Neural cell (in vitro differentiated cells): ENCODE measurements at regions not wholly inside any gene's neighbourhood (a gene's known extent, or its start where the extent isn't known, plus 50 kb on each side); places are given as distances from the start of the nearest gene placed in this dataset.

ENCODE experiments used
- EP300 ChIP-seq: fragments of 450-650 bp; conservative IDR thresholded peaks from 2 replicates; pipeline ENCODE4 v1.6.1; 2014; ENCODE audit warnings: antibody characterized with exemption, mild to moderate bottlenecking, moderate library complexity; ENCODE audit not compliant: poor library complexity, severe bottlenecking
- EZH2 ChIP-seq: fragments of 200-600, 300-800 bp; shearing (Covaris generic), sonication (generic); IDR thresholded peaks from 2 replicates; pipeline ENCODE4 v1.6.1; 2014; ENCODE audit warnings: antibody characterized with exemption, low read length, borderline replicate concordance, mild to moderate bottlenecking; ENCODE audit not compliant: insufficient read depth, poor library complexity, severe bottlenecking
- MXI1 ChIP-seq: fragments of 450-650 bp; conservative IDR thresholded peaks from 2 replicates; pipeline ENCODE4 v1.6.1; 2014; ENCODE audit warnings: antibody characterized with exemption, mild to moderate bottlenecking; ENCODE audit not compliant: poor library complexity, severe bottlenecking
- POLR2AphosphoS5 ChIP-seq: IDR thresholded peaks from 2 replicates; pipeline ENCODE4 v1.6.1; 2012
- RAD21 ChIP-seq: fragments of 450-650 bp; conservative IDR thresholded peaks from 2 replicates; pipeline ENCODE4 v1.6.1; 2014; ENCODE audit warnings: antibody characterized with exemption, mild to moderate bottlenecking, moderate library complexity
- TAF1 ChIP-seq: IDR thresholded peaks from 2 replicates; pipeline ENCODE4 v1.6.1; 2012; ENCODE audit warnings: low read depth
- TF ChIP-seq, protein P1 (sequence below): fragments of 450-650 bp; IDR thresholded peaks from 2 replicates; pipeline ENCODE4 v1.5.1; 2014; ENCODE audit warnings: antibody characterized with exemption, mild to moderate bottlenecking, moderate library complexity; ENCODE audit not compliant: poor library complexity, severe bottlenecking
- TF ChIP-seq, protein P2 (sequence below): IDR thresholded peaks from 2 replicates; pipeline ENCODE4 v1.6.1; 2012; ENCODE audit warnings: borderline replicate concordance

DNA sequence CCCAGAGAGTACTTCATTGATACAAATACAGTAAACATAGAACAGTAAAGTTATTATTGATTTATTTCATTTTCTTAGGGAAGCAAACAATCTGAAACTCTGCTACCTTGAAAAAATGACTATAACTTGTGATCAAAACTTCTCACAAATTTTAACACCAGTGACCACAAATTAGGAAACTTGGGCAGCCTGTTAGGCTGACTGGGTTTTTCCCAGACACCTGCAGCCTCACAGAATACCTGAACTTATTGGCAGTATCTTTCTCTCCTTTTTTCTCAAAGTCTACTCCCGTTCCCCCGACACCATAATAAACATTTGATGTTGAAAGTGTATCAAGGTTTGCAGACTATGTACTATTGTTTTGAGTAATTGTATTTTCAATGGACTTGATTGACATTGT is 360.5 kb downstream of the LMO7 start:
- TF ChIP-seq TAF1 (no peak), RAD21 (no peak), MXI1 (no peak), POLR2AphosphoS5 (no peak), EZH2 (no peak), EP300 (no peak)
- TF ChIP-seq, protein P1, sequence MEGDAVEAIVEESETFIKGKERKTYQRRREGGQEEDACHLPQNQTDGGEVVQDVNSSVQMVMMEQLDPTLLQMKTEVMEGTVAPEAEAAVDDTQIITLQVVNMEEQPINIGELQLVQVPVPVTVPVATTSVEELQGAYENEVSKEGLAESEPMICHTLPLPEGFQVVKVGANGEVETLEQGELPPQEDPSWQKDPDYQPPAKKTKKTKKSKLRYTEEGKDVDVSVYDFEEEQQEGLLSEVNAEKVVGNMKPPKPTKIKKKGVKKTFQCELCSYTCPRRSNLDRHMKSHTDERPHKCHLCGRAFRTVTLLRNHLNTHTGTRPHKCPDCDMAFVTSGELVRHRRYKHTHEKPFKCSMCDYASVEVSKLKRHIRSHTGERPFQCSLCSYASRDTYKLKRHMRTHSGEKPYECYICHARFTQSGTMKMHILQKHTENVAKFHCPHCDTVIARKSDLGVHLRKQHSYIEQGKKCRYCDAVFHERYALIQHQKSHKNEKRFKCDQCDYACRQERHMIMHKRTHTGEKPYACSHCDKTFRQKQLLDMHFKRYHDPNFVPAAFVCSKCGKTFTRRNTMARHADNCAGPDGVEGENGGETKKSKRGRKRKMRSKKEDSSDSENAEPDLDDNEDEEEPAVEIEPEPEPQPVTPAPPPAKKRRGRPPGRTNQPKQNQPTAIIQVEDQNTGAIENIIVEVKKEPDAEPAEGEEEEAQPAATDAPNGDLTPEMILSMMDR = no peak
- TF ChIP-seq, protein P2, sequence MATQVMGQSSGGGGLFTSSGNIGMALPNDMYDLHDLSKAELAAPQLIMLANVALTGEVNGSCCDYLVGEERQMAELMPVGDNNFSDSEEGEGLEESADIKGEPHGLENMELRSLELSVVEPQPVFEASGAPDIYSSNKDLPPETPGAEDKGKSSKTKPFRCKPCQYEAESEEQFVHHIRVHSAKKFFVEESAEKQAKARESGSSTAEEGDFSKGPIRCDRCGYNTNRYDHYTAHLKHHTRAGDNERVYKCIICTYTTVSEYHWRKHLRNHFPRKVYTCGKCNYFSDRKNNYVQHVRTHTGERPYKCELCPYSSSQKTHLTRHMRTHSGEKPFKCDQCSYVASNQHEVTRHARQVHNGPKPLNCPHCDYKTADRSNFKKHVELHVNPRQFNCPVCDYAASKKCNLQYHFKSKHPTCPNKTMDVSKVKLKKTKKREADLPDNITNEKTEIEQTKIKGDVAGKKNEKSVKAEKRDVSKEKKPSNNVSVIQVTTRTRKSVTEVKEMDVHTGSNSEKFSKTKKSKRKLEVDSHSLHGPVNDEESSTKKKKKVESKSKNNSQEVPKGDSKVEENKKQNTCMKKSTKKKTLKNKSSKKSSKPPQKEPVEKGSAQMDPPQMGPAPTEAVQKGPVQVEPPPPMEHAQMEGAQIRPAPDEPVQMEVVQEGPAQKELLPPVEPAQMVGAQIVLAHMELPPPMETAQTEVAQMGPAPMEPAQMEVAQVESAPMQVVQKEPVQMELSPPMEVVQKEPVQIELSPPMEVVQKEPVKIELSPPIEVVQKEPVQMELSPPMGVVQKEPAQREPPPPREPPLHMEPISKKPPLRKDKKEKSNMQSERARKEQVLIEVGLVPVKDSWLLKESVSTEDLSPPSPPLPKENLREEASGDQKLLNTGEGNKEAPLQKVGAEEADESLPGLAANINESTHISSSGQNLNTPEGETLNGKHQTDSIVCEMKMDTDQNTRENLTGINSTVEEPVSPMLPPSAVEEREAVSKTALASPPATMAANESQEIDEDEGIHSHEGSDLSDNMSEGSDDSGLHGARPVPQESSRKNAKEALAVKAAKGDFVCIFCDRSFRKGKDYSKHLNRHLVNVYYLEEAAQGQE = no peak
